HG02678 (cell line): ENCODE measurements at regions not wholly inside any gene's neighbourhood (a gene's known extent, or its start where the extent isn't known, plus 50 kb on each side); places are given as distances from the start of the nearest gene placed in this dataset.
A peak's percentile ranks its signal among the peaks of the same experiment; 100 is the strongest.
"Not testable (repeated sequence)": the region's sequence is repeated elsewhere in the genome, so short reads cannot be mapped to it uniquely, and the experiment has no call there.

Source experiments
- ATAC-seq: cut with Tn5 transposase; IDR thresholded peaks from one replicate; pipeline ENCODE4 v1.9.1; 2021; ENCODE audit warnings: mild to moderate bottlenecking, moderate library complexity; ENCODE audit not compliant: unreplicated experiment

DNA sequence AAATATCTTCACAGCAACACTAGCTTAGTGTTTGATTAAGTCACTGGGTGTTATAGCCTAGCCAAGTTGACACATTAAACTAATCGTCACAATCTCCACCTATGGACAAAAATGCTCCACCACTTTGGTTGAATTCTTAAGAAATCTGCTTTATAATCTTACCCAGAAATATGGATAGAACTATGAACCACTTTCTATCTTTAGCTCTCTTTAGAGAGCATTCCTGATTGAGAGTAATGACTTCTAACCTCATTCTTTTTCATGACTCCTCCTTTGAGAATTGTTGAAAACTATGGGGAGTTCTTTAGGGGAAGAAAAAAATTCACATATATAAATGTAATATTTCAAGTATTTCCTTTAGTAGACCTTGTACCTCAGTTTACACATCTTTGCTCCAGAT lies 1282.2 kb upstream of the ZEB2 start:
- no peak for ATAC-seq

GRCh38 chr2:145801210-145801609 lies 1281.3 kb upstream of the ZEB2 start:
- no peak for ATAC-seq

- no peak for ATAC-seq
Observed at GRCh38 chr2:145800151-145801091, 1280.5 kb upstream of the ZEB2 start.

DNA sequence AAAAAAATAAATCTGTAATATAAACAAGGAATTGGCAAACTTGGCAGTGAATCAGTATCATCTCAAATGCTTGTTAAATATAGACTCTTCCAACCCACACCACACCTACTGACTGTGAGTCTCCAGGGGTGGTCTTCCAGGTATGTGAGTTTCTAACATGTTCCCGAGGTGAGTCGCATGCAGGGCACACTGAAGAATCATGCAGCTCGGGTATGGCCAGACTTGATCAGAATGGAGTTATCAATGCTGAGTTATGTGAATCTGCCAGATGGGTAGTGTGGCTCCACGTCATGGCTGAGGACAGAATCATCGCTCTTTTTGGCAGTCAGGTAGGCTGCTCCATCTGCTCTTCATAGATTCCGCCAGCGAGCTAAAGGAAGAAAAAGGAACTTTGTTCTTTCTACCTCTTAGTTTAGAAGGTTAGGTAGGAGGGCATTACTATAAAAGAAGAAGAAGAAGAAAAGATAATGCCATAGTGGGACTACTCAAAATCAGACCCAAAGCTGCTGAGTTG lies 1279.7 kb upstream of the ZEB2 start:
- ATAC-seq: no peak

GRCh38 chr2:145798419-145798818 lies 1278.5 kb upstream of the ZEB2 start:
- no peak for ATAC-seq

DNA sequence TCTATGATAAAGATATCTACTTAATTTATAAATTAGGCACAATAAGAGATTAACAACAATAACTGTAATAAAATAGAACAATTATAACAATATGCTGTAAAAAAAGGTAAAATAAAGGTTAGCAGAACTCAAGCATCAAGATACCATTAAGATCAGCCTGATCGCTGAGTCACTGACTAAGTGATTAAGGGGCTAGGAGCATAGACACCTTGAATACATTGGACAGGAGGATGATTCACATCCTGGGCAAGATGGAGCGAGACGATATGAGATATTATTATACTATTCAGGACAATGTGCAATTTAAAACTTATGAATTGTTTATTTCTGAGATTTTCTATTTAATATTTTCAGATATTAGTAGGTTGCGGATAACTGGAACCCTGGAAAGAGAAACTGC lies 1277.8 kb upstream of the ZEB2 start:
- no peak for ATAC-seq

- ATAC-seq: no peak
Observed at GRCh38 chr2:145792745-145793144, 1272.8 kb upstream of the ZEB2 start.

- ATAC-seq: no peak
Observed at GRCh38 chr2:145789636-145790035, 1269.7 kb upstream of the ZEB2 start.

- not testable (repeated sequence) for ATAC-seq
Observed at GRCh38 chr2:145787597-145788361, 1267.9 kb upstream of the ZEB2 start.

- not testable (repeated sequence) for ATAC-seq
Observed at GRCh38 chr2:145782607-145783006, 1262.7 kb upstream of the ZEB2 start.

DNA sequence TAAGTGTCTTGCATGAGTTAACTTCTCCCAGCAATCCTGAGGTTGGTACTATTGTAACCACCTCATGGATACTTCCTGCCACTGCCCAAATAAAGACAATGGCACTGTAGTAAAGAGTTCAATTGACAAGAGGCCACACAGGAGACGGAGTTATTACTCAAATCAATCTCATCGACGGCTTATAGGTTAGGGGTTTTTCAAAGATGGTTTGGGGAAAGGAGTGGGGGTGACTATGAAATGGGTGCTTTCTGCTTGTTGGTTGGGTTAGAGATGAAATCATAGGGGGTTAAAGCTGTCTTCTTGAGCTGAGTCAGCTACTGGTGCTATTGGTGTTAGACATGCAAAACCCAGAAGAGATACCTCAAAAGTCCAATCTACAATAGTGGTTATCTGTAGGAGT lies 1258.0 kb upstream of the ZEB2 start:
- ATAC-seq: peak; percentile 53

DNA sequence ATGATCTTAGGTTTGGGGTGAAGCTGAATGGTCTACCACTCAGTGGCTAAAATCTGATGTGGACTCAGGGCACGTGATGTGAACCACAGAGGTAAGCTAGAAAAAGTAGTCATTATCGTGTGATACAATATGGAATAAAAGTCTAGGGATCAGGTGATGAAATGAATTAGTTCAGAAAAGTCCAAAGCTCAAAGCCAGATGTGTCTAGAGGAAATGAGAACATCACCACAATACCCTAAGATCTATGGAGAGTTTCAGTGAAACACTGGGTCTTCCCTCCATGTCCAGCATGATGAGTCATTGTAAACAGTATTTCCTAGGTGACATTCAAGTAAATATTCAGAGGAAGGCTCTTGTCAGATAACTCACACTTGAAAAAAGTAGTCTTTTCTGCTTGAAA lies 1257.4 kb upstream of the ZEB2 start:
- ATAC-seq: no peak

DNA sequence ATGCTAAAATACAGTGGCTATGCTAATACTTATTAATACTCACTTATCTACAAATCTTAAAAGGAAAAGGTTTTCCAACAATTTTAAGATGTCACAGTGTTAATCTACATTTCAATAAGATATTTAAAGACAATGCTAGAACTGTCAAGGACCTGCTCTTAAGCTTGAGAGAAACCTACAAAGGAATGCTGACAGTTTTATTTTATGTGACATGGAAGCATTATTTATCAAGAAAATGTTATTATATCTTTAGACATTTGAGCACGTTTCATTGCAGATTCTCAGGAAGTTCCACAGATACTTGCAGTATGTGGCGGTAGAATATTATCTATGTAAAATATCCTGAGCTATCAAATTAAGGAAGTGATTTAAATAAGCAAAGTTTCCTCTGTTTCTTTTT lies 1255.7 kb upstream of the ZEB2 start:
- no peak for ATAC-seq

DNA sequence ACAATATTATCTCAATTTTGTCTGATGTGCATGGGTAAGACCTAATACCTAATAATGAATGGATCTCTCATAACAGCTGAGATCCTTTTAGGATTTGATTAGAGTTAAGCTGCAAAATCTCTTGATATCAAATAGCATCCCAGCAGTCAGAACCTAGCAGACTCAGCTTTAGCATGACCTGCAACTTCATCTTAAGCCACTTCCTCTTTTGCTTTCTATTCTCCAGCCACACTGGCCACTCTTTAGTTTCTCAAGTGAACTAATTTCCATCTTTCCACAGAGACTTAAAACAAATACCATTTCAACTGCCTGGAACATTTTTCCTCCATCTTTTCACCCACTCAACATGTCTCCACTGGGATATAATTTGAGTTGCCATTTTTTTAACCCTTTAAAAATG lies 1251.6 kb upstream of the ZEB2 start:
- ATAC-seq: peak; percentile 98

- ATAC-seq: no peak
Observed at GRCh38 chr2:145769011-145769716, 1249.2 kb upstream of the ZEB2 start.

DNA sequence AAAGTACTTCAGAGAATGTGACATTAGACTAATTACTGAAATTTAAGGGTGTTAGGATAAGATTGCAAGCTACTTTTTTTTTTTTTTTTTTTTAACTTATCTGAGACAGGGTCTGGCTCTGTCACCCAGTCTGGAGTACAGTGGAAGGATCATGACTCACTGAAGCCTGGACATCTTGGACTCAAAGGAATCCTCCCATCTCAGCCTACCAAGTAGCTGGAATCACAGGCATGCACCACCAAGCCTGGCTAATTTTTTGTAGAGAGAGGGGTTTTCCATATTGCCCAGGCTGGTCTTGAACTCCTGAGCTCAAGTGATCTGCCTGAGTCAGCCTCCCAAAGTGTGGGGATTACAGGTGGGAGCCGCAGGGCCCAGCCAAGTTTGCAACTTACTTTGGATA lies 1246.0 kb upstream of the ZEB2 start:
- ATAC-seq: no peak

- no peak for ATAC-seq
Observed at GRCh38 chr2:145764631-145765030, 1244.7 kb upstream of the ZEB2 start.

- no peak for ATAC-seq
Observed at GRCh38 chr2:145760781-145761649, 1241.1 kb upstream of the ZEB2 start.

DNA sequence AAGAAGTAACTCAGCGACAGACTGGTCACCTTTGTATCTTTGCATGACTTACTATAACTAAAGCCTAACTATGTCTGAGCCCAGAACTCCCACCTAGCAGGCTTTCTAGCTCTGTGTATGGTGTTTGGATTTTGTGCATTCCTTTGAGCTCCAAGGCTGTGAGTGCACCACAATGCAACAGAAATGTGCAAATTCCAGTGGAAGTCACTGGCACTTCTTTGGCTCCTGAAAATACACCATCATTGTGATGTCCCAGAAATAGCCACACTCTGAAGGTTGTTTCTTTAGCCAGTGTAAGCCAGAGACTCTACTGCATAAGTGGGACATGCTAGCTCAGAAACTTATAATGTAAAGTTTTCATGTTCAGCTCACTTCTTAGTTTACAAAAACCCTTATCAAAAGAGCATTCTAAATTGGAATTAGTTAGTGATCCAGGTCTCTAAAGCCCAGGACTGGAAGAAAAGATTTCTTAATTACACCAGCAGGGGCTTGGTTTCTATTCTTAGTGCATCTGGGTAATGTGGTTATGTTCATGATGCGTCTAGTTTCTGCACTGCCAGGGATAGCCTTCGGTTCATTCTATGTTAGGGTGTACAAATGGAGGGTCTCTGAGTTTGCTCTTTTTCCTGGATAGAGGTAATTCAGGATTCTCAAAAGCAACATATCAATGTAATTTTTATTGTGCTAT lies 1239.5 kb upstream of the ZEB2 start:
- ATAC-seq: no peak
